ENCODE measurements at regions not wholly inside any gene's neighbourhood (a gene's known extent, or its start where the extent isn't known, plus 50 kb on each side); places are given as distances from the start of the nearest gene placed in this dataset.

- Histone ChIP-seq H3K18ac (ENCODE audit: extremely low read depth, low read length) (no peak overlapping the region), H2AK5ac (ENCODE audit: low read depth, low read length) (no peak overlapping the region), H3K23me2 (ENCODE audit: low read depth, low read length) (peaks cover 6% of the 10 kb centered on the region; the same call in 1 of the 2 replicates), H3K36me3 (ENCODE audit: control insufficient read depth in 2 of 4, insufficient read depth in 4 of 4, low read length in 3 of 4) (no peaks in the 10 kb centered on the region), H2AFZ (ENCODE audit: low read length) (no peak overlapping the region), H4K8ac (ENCODE audit: extremely low read depth, insufficient read depth, low read length) (no peak overlapping the region), H3K4me3 (ENCODE audit: extremely low read depth in 1 of 4, insufficient read depth in 2 of 4, low read depth in 3 of 4, low read length in 4 of 4) (no peak overlapping the region), H3K27ac (ENCODE audit: low read depth, low read length) (no peak overlapping the region), H2BK20ac (ENCODE audit: low read length) (no peak overlapping the region), H4K20me1 (replicated peaks in 1 of 2; ENCODE audit: control insufficient read depth in 1 of 2, insufficient read depth in 2 of 2, low read length in 2 of 2) (peaks cover 6 to 8% of the 10 kb centered on the region in 2 experiments), H3K4me2 (ENCODE audit: insufficient read depth in 1 of 2, low read depth in 2 of 2, low read length in 2 of 2) (no peak overlapping the region), H3K79me1 (ENCODE audit: low read depth, low read length) (no peaks in the 10 kb centered on the region), H3K79me2 (ENCODE audit: control insufficient read depth in 1 of 2, insufficient read depth in 2 of 2, low read length in 2 of 2) (no peaks in the 10 kb centered on the region), H2BK120ac (replicated peaks; ENCODE audit: low read depth, low read length) (no peak overlapping the region), H4K91ac (replicated peaks; ENCODE audit: insufficient read length, low read length) (no peak overlapping the region), H2BK15ac (ENCODE audit: low read length) (no peak overlapping the region), H3K9ac (replicated peaks in 1 of 4; ENCODE audit: extremely low read depth in 1 of 4, low read depth in 3 of 4, low read length in 3 of 4) (no peak overlapping the region), H4K5ac (ENCODE audit: insufficient read length, low read depth, low read length) (no peak overlapping the region), H3K4me1 (replicated peaks in 1 of 4; ENCODE audit: control insufficient read depth in 3 of 4, insufficient read depth in 4 of 4, low read length in 3 of 4) (peaks cover 0 to 7% (median 5%) of the 10 kb centered on the region in 4 experiments; a peak in 5 of 7 replicates), H3K27me3 (replicated peaks in 1 of 4; ENCODE audit: control insufficient read depth in 3 of 4, extremely low read depth in 1 of 4, insufficient read depth in 3 of 4, low read length in 3 of 4) (peaks cover 21 to 38% (median 35%) of the 10 kb centered on the region in 4 experiments), H3K9me3 (ENCODE audit: insufficient read depth in 2 of 2, low read depth in 1 of 2, low read length in 1 of 2) (no peaks in the 10 kb centered on the region), H2BK5ac (ENCODE audit: low read depth, low read length) (no peak overlapping the region), H3K4ac (replicated peaks; ENCODE audit: insufficient read length, low read depth, low read length) (no peak overlapping the region), H3K23ac (ENCODE audit: insufficient read length) (no peak overlapping the region), H2BK12ac (ENCODE audit: low read depth, low read length) (no peak overlapping the region), H3K56ac (replicated peaks; ENCODE audit: insufficient read length, low read depth, low read length) (no peak overlapping the region), H3K14ac (ENCODE audit: insufficient read length) (no peak overlapping the region)
- FAIRE-seq (no peak), DNase-seq (ENCODE audit: low read depth in 1 of 2, low spot score in 2 of 2) (no peak)
- TF ChIP-seq GABPA (IDR thresholded peaks at IDR 0.05; ENCODE audit: borderline replicate concordance, insufficient read depth, low read length) (no peak), ZNF274 (IDR thresholded peaks at IDR 0.05; ENCODE audit: borderline replicate concordance, extremely low read depth, low read length) (no peak), JUND (IDR thresholded peaks at IDR 0.05; ENCODE audit: low read length) (no peak)
- WGBS, 2 experiments (ENCODE audit: extremely low coverage in 1 of 2, insufficient coverage in 1 of 2, insufficient read length in 1 of 2, insufficient replicate concordance in 2 of 2, low coverage in 1 of 2, low lambda C conversion rate in 2 of 2, missing lambda C conversion rate in 1 of 2), result 100% methylated on average over 1 of the region's 1 CpG; no CpG with 5 or more reads in 1 of the 2 experiments
- ChIA-PET POLR2A (ENCODE audit: partially characterized antibody) (no interaction called here), CTCF (ENCODE audit: partially characterized antibody) (interaction anchor here (0.6 to 1.1 kb wide), 2 partner anchors 41 to 212 kb away, joined by 3 read pairs; no protein-coding TSS in a partner anchor)
Measured at GRCh38 chr11:19342036-19342435, 101.3 kb upstream of the E2F8 start.
